Neuronal stem cell (in vitro differentiated cells): ENCODE measurements at regions not wholly inside any gene's neighbourhood (a gene's known extent, or its start where the extent isn't known, plus 50 kb on each side); places are given as distances from the start of the nearest gene placed in this dataset.

ENCODE experiments used
- DNase-seq: peaks from one replicate; pipeline ENCODE4 v3.0.0-alpha.2; 2013; ENCODE audit warnings: low spot score
- H2AFZ ChIP-seq: one replicate; pipeline ENCODE4 v1.6.1; 2013; ENCODE audit warnings: mild to moderate bottlenecking, low read length, inconsistent platforms
- H2AK5ac ChIP-seq: 2 replicates; pipeline ENCODE4 v1.6.1; 2013; ENCODE audit warnings: low read depth, mild to moderate bottlenecking, inconsistent platforms, low read length, moderate library complexity, mixed read lengths
- H2BK120ac ChIP-seq: 2 replicates; pipeline ENCODE4 v1.6.1; 2013; ENCODE audit warnings: low read depth, mild to moderate bottlenecking, inconsistent platforms, low read length, moderate library complexity, mixed read lengths
- H2BK12ac ChIP-seq: one replicate; pipeline ENCODE4 v1.6.1; 2013; ENCODE audit warnings: low read length, inconsistent platforms
- H2BK15ac ChIP-seq: 2 replicates; pipeline ENCODE4 v1.6.1; 2013; ENCODE audit warnings: mild to moderate bottlenecking, low read length, inconsistent platforms, mixed read lengths
- H2BK5ac ChIP-seq: one replicate; pipeline ENCODE4 v1.6.1; 2013; ENCODE audit warnings: inconsistent platforms, mild to moderate bottlenecking, low read length, moderate library complexity
- H3K14ac ChIP-seq: one replicate; pipeline ENCODE4 v1.6.1; 2013; ENCODE audit warnings: low read length, inconsistent platforms
- H3K18ac ChIP-seq: 2 replicates; pipeline ENCODE4 v1.6.1; 2013; ENCODE audit warnings: low read length, inconsistent platforms
- H3K23ac ChIP-seq: 2 replicates; pipeline ENCODE4 v1.6.1; 2013; ENCODE audit warnings: low read depth, mild to moderate bottlenecking, mixed read lengths, low read length, inconsistent platforms; ENCODE audit not compliant: poor library complexity
- H3K27ac ChIP-seq: replicated peaks from 3 replicates; pipeline ENCODE4 v1.5.1; 2013; ENCODE audit warnings: low read length, inconsistent platforms
- H3K27me3 ChIP-seq, 3 experiments: 2 replicates each; pipeline ENCODE4 v1.6.1; 2013; ENCODE audit warnings: low read length in 3 of 3, mild to moderate bottlenecking in 2 of 3, inconsistent platforms in 1 of 3, low read depth in 1 of 3, mixed read lengths in 1 of 3, moderate library complexity in 1 of 3; ENCODE audit not compliant: control insufficient read depth in 3 of 3, insufficient read depth in 3 of 3
- H3K36me3 ChIP-seq, 2 donors: replicated peaks in 1 of 2; 2 replicates each; pipeline ENCODE4 v1.6.1; 2013; ENCODE audit warnings: low read length in 2 of 2; ENCODE audit not compliant: control insufficient read depth in 2 of 2, insufficient read depth in 2 of 2
- H3K4ac ChIP-seq: 2 replicates; pipeline ENCODE4 v1.6.1; 2013; ENCODE audit warnings: inconsistent platforms, mild to moderate bottlenecking, low read length, moderate library complexity
- H3K4me1 ChIP-seq, 2 donors: 1 replicate in 1 of 2; 2 replicates in 1 of 2; pipeline ENCODE4 v1.6.1; 2013; ENCODE audit warnings: low read length in 2 of 2, low read depth in 1 of 2; ENCODE audit not compliant: control insufficient read depth in 2 of 2, insufficient read depth in 1 of 2
- H3K4me2 ChIP-seq: one replicate; pipeline ENCODE4 v1.6.1; 2013; ENCODE audit warnings: mild to moderate bottlenecking, low read length, inconsistent platforms; ENCODE audit not compliant: insufficient read depth, poor library complexity, severe bottlenecking
- H3K4me3 ChIP-seq, 2 donors: 2 replicates each; pipeline ENCODE4 v1.5.1; 2013; ENCODE audit warnings: low read length in 2 of 2, mild to moderate bottlenecking in 2 of 2, inconsistent platforms in 1 of 2, moderate library complexity in 1 of 2
- H3K79me1 ChIP-seq: one replicate; pipeline ENCODE4 v1.6.1; 2013; ENCODE audit warnings: low read depth, mild to moderate bottlenecking, inconsistent platforms, low read length, moderate library complexity
- H3K9ac ChIP-seq: one replicate; pipeline ENCODE4 v1.6.1; 2013; ENCODE audit warnings: mild to moderate bottlenecking, low read depth, low read length, inconsistent platforms; ENCODE audit not compliant: poor library complexity
- H3K9me3 ChIP-seq, 2 donors: replicated peaks in 1 of 2; 2 replicates each; pipeline versions ENCODE3 to v1.6.1; 2013; ENCODE audit warnings: low read length in 2 of 2, mild to moderate bottlenecking in 2 of 2, inconsistent platforms in 1 of 2, low read depth in 1 of 2, mixed read lengths in 1 of 2, moderate library complexity in 1 of 2; ENCODE audit not compliant: control insufficient read depth in 2 of 2, insufficient read depth in 1 of 2
- H4K8ac ChIP-seq: one replicate; pipeline ENCODE4 v1.6.1; 2013; ENCODE audit warnings: low read depth, mild to moderate bottlenecking, inconsistent platforms, low read length, moderate library complexity
- H4K91ac ChIP-seq: one replicate; pipeline ENCODE4 v1.6.1; 2013; ENCODE audit warnings: low read length, low read depth, mild to moderate bottlenecking, inconsistent platforms; ENCODE audit not compliant: poor library complexity
- WGBS, 2 donors: extraction: QIAGEN DNeasy Blood & Tissue Kit; methylation state at CpG; one replicate each; pipeline ENCODE4 v1.1.7; 2013; ENCODE audit warnings: missing lambda C conversion rate in 2 of 2, mixed read lengths in 1 of 2; ENCODE audit not compliant: insufficient read length in 2 of 2, insufficient replicate concordance in 1 of 2; ENCODE audit errors: extremely low coverage in 2 of 2; 5-methylcytosine and 5-hydroxymethylcytosine counted together

- H3K27ac ChIP-seq, result no peak overlapping the region
- H3K4me1 ChIP-seq, result peaks cover 4 to 15% of the 10 kb centered on the region in 2 donors
- H2BK12ac ChIP-seq, result no peak overlapping the region
- no CpG with 5 or more reads among the region's 6 CpGs for WGBS, 2 donors
- no peak overlapping the region for H3K14ac ChIP-seq
- H3K9ac ChIP-seq, result no peak overlapping the region
- H2BK15ac ChIP-seq, result no peak overlapping the region
- H2BK120ac ChIP-seq, result no peak overlapping the region
- H2BK5ac ChIP-seq, result no peak overlapping the region
- no peak overlapping the region for H3K18ac ChIP-seq
- no peaks in the 10 kb centered on the region for H3K36me3 ChIP-seq
- no peaks in the 10 kb centered on the region for H3K79me1 ChIP-seq
- H3K27me3 ChIP-seq, result peaks cover 0 to 3% (median 0%) of the 10 kb centered on the region in 3 experiments
- no peak overlapping the region for H3K4me3 ChIP-seq
- H2AFZ ChIP-seq, result no peak overlapping the region
- H4K91ac ChIP-seq, result no peak overlapping the region
- H3K4me2 ChIP-seq, result no peak overlapping the region
- no peak overlapping the region for H2AK5ac ChIP-seq
- H4K8ac ChIP-seq, result no peak overlapping the region
- no peak overlapping the region for H3K23ac ChIP-seq
- H3K9me3 ChIP-seq, result peaks cover 0 to 8% of the 10 kb centered on the region in 2 donors
- no peak overlapping the region for H3K4ac ChIP-seq
- DNase-seq, result no peak
Observed at GRCh38 chr2:128794285-128794684, 475.6 kb upstream of the HS6ST1 start.

- H3K14ac ChIP-seq, result no peak overlapping the region
- H3K18ac ChIP-seq, result no peak overlapping the region
- H2AFZ ChIP-seq, result no peak overlapping the region
- no peak overlapping the region for H2BK15ac ChIP-seq
- peaks cover under 1 to 6% of the 10 kb centered on the region in 2 donors for H3K4me1 ChIP-seq
- H2AK5ac ChIP-seq, result no peak overlapping the region
- H3K27me3 ChIP-seq, result peaks cover 0 to 3% (median 0%) of the 10 kb centered on the region in 3 experiments
- H2BK5ac ChIP-seq, result no peak overlapping the region
- H3K9me3 ChIP-seq, result peaks cover 0 to 8% of the 10 kb centered on the region in 2 donors
- no peak overlapping the region for H3K27ac ChIP-seq
- no peak for DNase-seq
- no peaks in the 10 kb centered on the region for H3K36me3 ChIP-seq
- no peak overlapping the region for H4K91ac ChIP-seq
- no CpG with 5 or more reads among the region's 4 CpGs for WGBS, 2 donors
- no peak overlapping the region for H3K4ac ChIP-seq
- H3K4me2 ChIP-seq, result no peak overlapping the region
- H3K4me3 ChIP-seq, result no peak overlapping the region
- no peak overlapping the region for H3K23ac ChIP-seq
- H4K8ac ChIP-seq, result no peak overlapping the region
- no peak overlapping the region for H2BK12ac ChIP-seq
- no peaks in the 10 kb centered on the region for H3K79me1 ChIP-seq
- no peak overlapping the region for H3K9ac ChIP-seq
- no peak overlapping the region for H2BK120ac ChIP-seq
Observed at GRCh38 chr2:128796321-128796720, 477.7 kb upstream of the HS6ST1 start.

GRCh38 chr2:128797092-128797491 lies 478.4 kb upstream of the HS6ST1 start:
- Histone ChIP-seq H3K4me3 (no peak overlapping the region), H3K79me1 (no peaks in the 10 kb centered on the region), H3K27me3 (peaks cover 0 to 3% (median 0%) of the 10 kb centered on the region in 3 experiments), H3K36me3 (no peaks in the 10 kb centered on the region), H3K14ac (no peak overlapping the region), H3K4ac (no peak overlapping the region), H3K23ac (no peak overlapping the region), H2BK15ac (no peak overlapping the region), H3K4me2 (no peak overlapping the region), H2AK5ac (no peak overlapping the region), H3K27ac (no peak overlapping the region), H4K8ac (no peak overlapping the region), H2BK12ac (no peak overlapping the region), H3K4me1 (no peaks in the 10 kb centered on the region), H3K18ac (no peak overlapping the region), H2BK5ac (no peak overlapping the region), H2BK120ac (no peak overlapping the region), H2AFZ (no peak overlapping the region), H3K9ac (no peak overlapping the region), H3K9me3 (peaks cover 0 to 6% of the 10 kb centered on the region in 2 donors), H4K91ac (no peak overlapping the region)
- WGBS, 2 donors, result no CpG with 5 or more reads among the region's 4 CpGs
- DNase-seq, result no peak

- Histone ChIP-seq H4K91ac (no peak overlapping the region), H3K79me1 (no peaks in the 10 kb centered on the region), H2BK15ac (no peak overlapping the region), H3K36me3 (no peaks in the 10 kb centered on the region), H3K4ac (no peak overlapping the region), H3K27me3 (peaks cover 0 to 3% (median 0%) of the 10 kb centered on the region in 3 experiments), H3K4me1 (no peaks in the 10 kb centered on the region), H4K8ac (no peak overlapping the region), H2BK5ac (no peak overlapping the region), H2BK12ac (no peak overlapping the region), H3K14ac (no peak overlapping the region), H3K18ac (no peak overlapping the region), H3K27ac (no peak overlapping the region), H2BK120ac (no peak overlapping the region), H3K9ac (no peak overlapping the region), H3K23ac (no peak overlapping the region), H2AK5ac (no peak overlapping the region), H3K9me3 (peaks cover 0 to 3% of the 10 kb centered on the region in 2 donors), H3K4me2 (no peak overlapping the region), H2AFZ (no peak overlapping the region), H3K4me3 (no peak overlapping the region)
- no peak for DNase-seq
- WGBS, 2 donors, result no CpG with 5 or more reads among the region's 7 CpGs
Observed at GRCh38 chr2:128797533-128797932, 478.9 kb upstream of the HS6ST1 start.
